MCF 10A (cell line): ENCODE measurements at regions not wholly inside any gene's neighbourhood (a gene's known extent, or its start where the extent isn't known, plus 50 kb on each side); places are given as distances from the start of the nearest gene placed in this dataset.
A peak's percentile ranks its signal among the peaks of the same experiment; 100 is the strongest.

Experiments
- BruUV-seq: library from RNA; stranded (reverse); fragments of 400-500 nt; replicated peaks from 2 replicates; lab custom pipeline; 2021; lab: Mats Ljungman, UMichigan
- CTCF ChIA-PET: fragments of 300-600 bp; sonication (Branson Sonifier 250); formaldehyde crosslinking; extraction: SDS; loops from one replicate; lab custom pipeline; 2021; ENCODE audit warnings: antibody characterized with exemption, inconsistent platforms; lab: Yijun Ruan, JAX
- POLR2A ChIA-PET: fragments of 300-600, 350-650 bp; sonication (Branson Sonifier 250); formaldehyde crosslinking; extraction: SDS; loops from one replicate; lab custom pipeline; 2020; ENCODE audit warnings: antibody characterized with exemption, inconsistent platforms; lab: Yijun Ruan, JAX
- DNase-seq: peaks from one replicate; pipeline ENCODE4 v3.0.0-alpha.2; 2018; ENCODE audit not compliant: unreplicated experiment
- H3K27ac Mint-ChIP-seq: one replicate; pipeline ENCODE4 v1.8.0; 2022; ENCODE audit warnings: mild to moderate bottlenecking, low read depth, mixed read lengths; ENCODE audit not compliant: unreplicated experiment
- H3K27me3 Mint-ChIP-seq: one replicate; pipeline ENCODE4 v1.8.0; 2022; ENCODE audit warnings: mixed read lengths; ENCODE audit not compliant: insufficient read depth, unreplicated experiment
- H3K36me3 Mint-ChIP-seq: one replicate; pipeline ENCODE4 v1.8.0; 2022; ENCODE audit warnings: mild to moderate bottlenecking, moderate library complexity, mixed read lengths; ENCODE audit not compliant: insufficient read depth, unreplicated experiment
- H3K4me1 Mint-ChIP-seq: one replicate; pipeline ENCODE4 v1.8.0; 2022; ENCODE audit warnings: mixed read lengths; ENCODE audit not compliant: insufficient read depth, unreplicated experiment
- H3K4me3 Mint-ChIP-seq: one replicate; pipeline ENCODE4 v1.8.0; 2022; ENCODE audit warnings: mild to moderate bottlenecking, moderate library complexity, mixed read lengths; ENCODE audit not compliant: unreplicated experiment
- H3K9me3 Mint-ChIP-seq: one replicate; pipeline ENCODE4 v1.8.0; 2022; ENCODE audit warnings: mixed read lengths; ENCODE audit not compliant: unreplicated experiment
- CTCF ChIP-seq: fragments of 200-600 bp; IDR thresholded peaks from one replicate; pipeline ENCODE4 v1.8.0; 2022; ENCODE audit warnings: antibody characterized with exemption, mild to moderate bottlenecking; ENCODE audit not compliant: unreplicated experiment
- intact Hi-C: fragments of 100-400 bp; cut with micrococcal nuclease; formaldehyde crosslinking; loops from 2 replicates; pipeline ENCODE4 v1.14.1; 2022

- BruUV-seq = no TSS peak
- DNase-seq = peak; percentile 15
- ChIA-PET POLR2A (interaction anchor here (0.7 kb wide), 1 partner anchor 959 kb away, joined by 3 read pairs; no protein-coding TSS in a partner anchor), CTCF (interaction anchor here (0.7 kb wide), 1 partner anchor 984 kb away, joined by 3 read pairs; no protein-coding TSS in a partner anchor)
- intact Hi-C loops = no loop called here
- Mint-ChIP-seq H3K4me3 (no peak overlapping the region), H3K9me3 (no peaks in the 10 kb centered on the region), H3K36me3 (no peaks in the 10 kb centered on the region), H3K4me1 (no peaks in the 10 kb centered on the region), H3K27me3 (no peaks in the 10 kb centered on the region), H3K27ac (no peak overlapping the region)
- TF ChIP-seq CTCF = no peak
These were observed 678.0 kb upstream of the RAB6C start for GRCh38 chr2:129301431-129301913.

DNA sequence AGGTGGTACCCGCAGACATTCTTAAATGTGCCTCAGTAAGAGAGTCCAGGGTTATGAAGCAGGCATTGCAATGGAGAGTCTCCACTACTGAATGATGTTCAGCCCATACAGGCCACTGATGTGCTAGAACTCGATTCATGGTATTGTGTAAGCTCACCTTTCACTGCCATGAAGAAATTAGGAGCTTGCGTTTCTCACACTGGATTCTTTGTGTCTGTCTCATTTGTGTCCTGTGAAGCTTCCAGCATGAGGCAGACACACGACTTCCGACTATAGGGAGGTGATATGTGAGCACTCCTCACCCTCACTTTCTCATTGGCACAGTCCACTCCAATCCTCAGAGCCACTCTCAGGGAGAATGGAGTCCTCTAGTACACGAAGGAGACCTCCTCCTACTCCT lies 677.4 kb upstream of the RAB6C start:
- DNase-seq = no peak
- CTCF ChIA-PET = no interaction called here
- no TSS peak for BruUV-seq
- Mint-ChIP-seq H3K27ac (no peak overlapping the region), H3K27me3 (no peaks in the 10 kb centered on the region), H3K36me3 (no peaks in the 10 kb centered on the region), H3K4me3 (no peak overlapping the region), H3K9me3 (no peaks in the 10 kb centered on the region), H3K4me1 (no peaks in the 10 kb centered on the region)
- POLR2A ChIA-PET = interaction anchor here (0.7 kb wide), 1 partner anchor 959 kb away, joined by 3 read pairs; no protein-coding TSS in a partner anchor
- intact Hi-C loops = no loop called here
- no peak for TF ChIP-seq CTCF

- POLR2A ChIA-PET = no interaction called here
- no peaks in the 10 kb centered on the region for H3K4me1 Mint-ChIP-seq
- H3K27ac Mint-ChIP-seq = no peak overlapping the region
- BruUV-seq = no TSS peak
- no peaks in the 10 kb centered on the region for H3K27me3 Mint-ChIP-seq
- CTCF ChIA-PET = interaction anchor here (0.6 kb wide), 1 partner anchor 597 kb away, joined by 3 read pairs; no protein-coding TSS in a partner anchor
- no peak for TF ChIP-seq CTCF
- no peaks in the 10 kb centered on the region for H3K36me3 Mint-ChIP-seq
- intact Hi-C loops = no loop called here
- no peak overlapping the region for H3K4me3 Mint-ChIP-seq
- no peaks in the 10 kb centered on the region for H3K9me3 Mint-ChIP-seq
- no peak for DNase-seq
These were observed 676.8 kb upstream of the RAB6C start for GRCh38 chr2:129302561-129303183.

- Mint-ChIP-seq H3K27me3 (no peaks in the 10 kb centered on the region), H3K36me3 (no peaks in the 10 kb centered on the region), H3K27ac (no peak overlapping the region), H3K4me1 (no peaks in the 10 kb centered on the region), H3K4me3 (no peak overlapping the region), H3K9me3 (no peaks in the 10 kb centered on the region)
- intact Hi-C loops = no loop called here
- no TSS peak for BruUV-seq
- TF ChIP-seq CTCF = no peak
- ChIA-PET POLR2A (no interaction called here), CTCF (interaction anchor here (1.3 kb wide), 1 partner anchor 17 kb away, joined by 4 read pairs; no protein-coding TSS in a partner anchor)
- DNase-seq = no peak
These were observed 665.3 kb upstream of the RAB6C start for GRCh38 chr2:129314120-129314519.
